ENCODE measurements at regions not wholly inside any gene's neighbourhood (a gene's known extent, or its start where the extent isn't known, plus 50 kb on each side); places are given as distances from the start of the nearest gene placed in this dataset.

GRCh38 chr2:147607379-147607778 is 237.4 kb upstream of the ACVR2A start:
- no peak overlapping the region for H3K27ac ChIP-seq (ENCODE audit: low read depth, low read length)
- FAIRE-seq: no peak
- no peaks in the 10 kb centered on the region for H3K27me3 ChIP-seq (ENCODE audit: insufficient read depth, low read length)
- no peak overlapping the region for H3K9ac ChIP-seq (ENCODE audit: low read length)
- no peak overlapping the region for H3K27ac Mint-ChIP-seq (ENCODE audit: unreplicated experiment)
- no peaks in the 10 kb centered on the region for H3K79me2 ChIP-seq (ENCODE audit: insufficient read depth, low read length)
- H3K36me3 ChIP-seq (ENCODE audit: insufficient read depth, low read length): no peaks in the 10 kb centered on the region
- peaks cover 3% of the 10 kb centered on the region for H3K9me3 Mint-ChIP-seq (ENCODE audit: unreplicated experiment)
- no peaks in the 10 kb centered on the region for H3K36me3 Mint-ChIP-seq (ENCODE audit: low read depth, unreplicated experiment)
- H3K4me3 Mint-ChIP-seq (ENCODE audit: unreplicated experiment): no peak overlapping the region
- no peak for DNase-seq (ENCODE audit: low read depth)
- peaks cover 7% of the 10 kb centered on the region for H3K4me1 Mint-ChIP-seq (ENCODE audit: low read depth, unreplicated experiment)
- no peaks in the 10 kb centered on the region for H4K20me1 ChIP-seq (ENCODE audit: insufficient read depth, low read length)
- H3K9me3 ChIP-seq (ENCODE audit: insufficient read depth, low read depth, low read length): no peaks in the 10 kb centered on the region
- no peak overlapping the region for H3K4me3 ChIP-seq (ENCODE audit: insufficient read depth, low read depth, low read length)
- no peaks in the 10 kb centered on the region for H3K4me1 ChIP-seq (ENCODE audit: insufficient read depth, low read length)
- TF ChIP-seq EZH2 (IDR thresholded peaks at IDR 0.05; ENCODE audit: insufficient read depth, low read length) (no peak), CTCF (IDR thresholded peaks at IDR 0.05; ENCODE audit: insufficient read depth, low read depth, low read length) (no peak)
- no peak overlapping the region for H2AFZ ChIP-seq (ENCODE audit: low read depth, low read length)
- H3K4me2 ChIP-seq (ENCODE audit: low read length): no peak overlapping the region
- H3K27me3 Mint-ChIP-seq (ENCODE audit: low read depth, unreplicated experiment): no peaks in the 10 kb centered on the region

- no peak overlapping the region for H3K4me2 ChIP-seq (ENCODE audit: low read length)
- Mint-ChIP-seq H3K27me3 (ENCODE audit: low read depth, unreplicated experiment) (peaks cover 7% of the 10 kb centered on the region), H3K27ac (ENCODE audit: unreplicated experiment) (no peak overlapping the region), H3K4me1 (ENCODE audit: low read depth, unreplicated experiment) (peaks cover 5% of the 10 kb centered on the region), H3K4me3 (ENCODE audit: unreplicated experiment) (no peak overlapping the region), H3K9me3 (ENCODE audit: unreplicated experiment) (peaks cover 3% of the 10 kb centered on the region), H3K36me3 (ENCODE audit: low read depth, unreplicated experiment) (no peaks in the 10 kb centered on the region)
- no peak overlapping the region for H2AFZ ChIP-seq (ENCODE audit: low read depth, low read length)
- FAIRE-seq: no peak
- no peak for TF ChIP-seq CTCF (IDR thresholded peaks at IDR 0.05; ENCODE audit: insufficient read depth, low read depth, low read length)
- TF ChIP-seq EZH2 (IDR thresholded peaks at IDR 0.05; ENCODE audit: insufficient read depth, low read length): no peak
- no peak overlapping the region for H3K27ac ChIP-seq (ENCODE audit: low read depth, low read length)
- H4K20me1 ChIP-seq (ENCODE audit: insufficient read depth, low read length): no peaks in the 10 kb centered on the region
- DNase-seq (ENCODE audit: low read depth): no peak
- no peaks in the 10 kb centered on the region for H3K9me3 ChIP-seq (ENCODE audit: insufficient read depth, low read depth, low read length)
- H3K79me2 ChIP-seq (ENCODE audit: insufficient read depth, low read length): no peaks in the 10 kb centered on the region
- no peaks in the 10 kb centered on the region for H3K27me3 ChIP-seq (ENCODE audit: insufficient read depth, low read length)
- H3K4me3 ChIP-seq (ENCODE audit: insufficient read depth, low read depth, low read length): no peak overlapping the region
- no peaks in the 10 kb centered on the region for H3K4me1 ChIP-seq (ENCODE audit: insufficient read depth, low read length)
- no peaks in the 10 kb centered on the region for H3K36me3 ChIP-seq (ENCODE audit: insufficient read depth, low read length)
- H3K9ac ChIP-seq (ENCODE audit: low read length): no peak overlapping the region
These were observed 241.0 kb upstream of the ACVR2A start for GRCh38 chr2:147603876-147604275.

DNA sequence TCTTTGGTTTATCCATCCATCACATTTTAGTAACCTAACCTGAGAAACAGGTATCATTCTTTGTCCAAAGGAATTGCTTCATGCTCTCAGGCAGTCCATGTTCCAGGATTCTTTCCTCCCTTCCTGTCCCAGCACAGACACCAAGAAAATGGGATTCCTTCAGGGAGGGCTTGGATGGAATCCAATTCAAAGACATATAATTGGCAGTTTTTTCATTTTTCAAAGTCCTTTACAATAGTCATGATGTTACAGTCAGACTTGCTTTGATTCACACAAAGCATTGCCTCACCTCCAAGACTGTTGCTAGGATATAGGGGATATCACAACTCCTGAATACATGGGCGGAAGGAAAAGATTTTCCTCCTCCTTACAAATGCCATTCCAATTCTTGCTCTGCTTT is 241.4 kb upstream of the ACVR2A start:
- Mint-ChIP-seq H3K4me3 (ENCODE audit: unreplicated experiment) (no peak overlapping the region), H3K36me3 (ENCODE audit: low read depth, unreplicated experiment) (no peaks in the 10 kb centered on the region), H3K27ac (ENCODE audit: unreplicated experiment) (no peak overlapping the region), H3K4me1 (ENCODE audit: low read depth, unreplicated experiment) (peaks cover 3% of the 10 kb centered on the region), H3K9me3 (ENCODE audit: unreplicated experiment) (peaks cover 3% of the 10 kb centered on the region), H3K27me3 (ENCODE audit: low read depth, unreplicated experiment) (peaks cover 7% of the 10 kb centered on the region)
- DNase-seq (ENCODE audit: low read depth) (no peak), FAIRE-seq (no peak)
- Histone ChIP-seq H3K4me2 (ENCODE audit: low read length) (no peak overlapping the region), H3K36me3 (ENCODE audit: insufficient read depth, low read length) (no peaks in the 10 kb centered on the region), H3K27ac (ENCODE audit: low read depth, low read length) (no peak overlapping the region), H3K79me2 (ENCODE audit: insufficient read depth, low read length) (no peaks in the 10 kb centered on the region), H3K4me3 (ENCODE audit: insufficient read depth, low read depth, low read length) (no peak overlapping the region), H4K20me1 (ENCODE audit: insufficient read depth, low read length) (no peaks in the 10 kb centered on the region), H3K9ac (ENCODE audit: low read length) (no peak overlapping the region), H2AFZ (ENCODE audit: low read depth, low read length) (no peak overlapping the region), H3K27me3 (ENCODE audit: insufficient read depth, low read length) (no peaks in the 10 kb centered on the region), H3K4me1 (ENCODE audit: insufficient read depth, low read length) (no peaks in the 10 kb centered on the region), H3K9me3 (ENCODE audit: insufficient read depth, low read depth, low read length) (no peaks in the 10 kb centered on the region)
- TF ChIP-seq EZH2 (IDR thresholded peaks at IDR 0.05; ENCODE audit: insufficient read depth, low read length) (no peak), CTCF (IDR thresholded peaks at IDR 0.05; ENCODE audit: insufficient read depth, low read depth, low read length) (no peak)

Data from astrocyte (in vitro differentiated cells and primary cell).